Kidney (tissue), 13 donors: ENCODE measurements at regions not wholly inside any gene's neighbourhood (a gene's known extent, or its start where the extent isn't known, plus 50 kb on each side); places are given as distances from the start of the nearest gene placed in this dataset.

Experiments used
- DNase-seq, 5 donors: peaks; one replicate each; pipeline ENCODE4 v3.0.0-alpha.2; 2013 to 2020
- FAIRE-seq: peaks from 2 replicates; lab custom pipeline; 2012; peaks lifted over from hg19 to GRCh38; lab: Jason Lieb, UNC
- H3K27ac ChIP-seq, 2 donors: one replicate each; pipeline ENCODE4 v1.7.0; 2013; ENCODE audit warnings: low read depth in 2 of 2, low read length in 2 of 2, inconsistent platforms in 1 of 2
- H3K27me3 ChIP-seq: one replicate; pipeline ENCODE4 v1.7.1; 2013; ENCODE audit warnings: low read length, inconsistent platforms; ENCODE audit not compliant: control insufficient read depth, insufficient read depth
- H3K36me3 ChIP-seq, 3 donors: one replicate each; pipeline versions ENCODE4 v1.7.0 to v1.7.1; 2013; ENCODE audit warnings: low read length in 3 of 3, control low read depth in 1 of 3, inconsistent platforms in 1 of 3; ENCODE audit not compliant: insufficient read depth in 3 of 3, control insufficient read depth in 2 of 3
- H3K4me1 ChIP-seq, 3 donors: one replicate each; pipeline versions ENCODE4 v1.7.0 to v1.7.1; 2013; ENCODE audit warnings: low read length in 3 of 3, inconsistent platforms in 1 of 3, low read depth in 1 of 3; ENCODE audit not compliant: control insufficient read depth in 2 of 3, insufficient read depth in 2 of 3
- H3K4me3 ChIP-seq, 3 donors: one replicate each; pipeline versions ENCODE4 v1.7.0 to v1.8.1; 2013; ENCODE audit warnings: low read length in 3 of 3, control low read depth in 1 of 3, inconsistent platforms in 1 of 3
- H3K9ac ChIP-seq, 3 donors: one replicate each; pipeline versions ENCODE4 v1.7.0 to v1.7.1; 2013; ENCODE audit warnings: low read length in 3 of 3, control low read depth in 1 of 3, inconsistent platforms in 1 of 3
- H3K9me3 ChIP-seq, 3 donors: one replicate each; pipeline versions ENCODE4 v1.7.0 to v1.7.1; 2013; ENCODE audit warnings: low read length in 3 of 3, control low read depth in 1 of 3, inconsistent platforms in 1 of 3; ENCODE audit not compliant: control insufficient read depth in 2 of 3, insufficient read depth in 1 of 3
- CTCF ChIP-seq: IDR thresholded peaks from 3 replicates; pipeline ENCODE4 v1.5.1; 2012; ENCODE audit warnings: mild to moderate bottlenecking, moderate library complexity, borderline replicate concordance; ENCODE audit not compliant: insufficient read depth; ENCODE audit errors: extremely low read depth
- intact Hi-C: fragments of 100-400 bp; cut with DNase I; formaldehyde crosslinking; loops from one replicate; pipeline ENCODE4 v1.11.1; 2022
- donor health status: control.
- donor health status: control.
- donor health status: control.
- donor health status: control.
- donor health status: control.
- donor health status: DM: yes; HTN: yes; CAD: no.
- donor health status: Normal renal cell carcinoma (clear cell type).

DNA sequence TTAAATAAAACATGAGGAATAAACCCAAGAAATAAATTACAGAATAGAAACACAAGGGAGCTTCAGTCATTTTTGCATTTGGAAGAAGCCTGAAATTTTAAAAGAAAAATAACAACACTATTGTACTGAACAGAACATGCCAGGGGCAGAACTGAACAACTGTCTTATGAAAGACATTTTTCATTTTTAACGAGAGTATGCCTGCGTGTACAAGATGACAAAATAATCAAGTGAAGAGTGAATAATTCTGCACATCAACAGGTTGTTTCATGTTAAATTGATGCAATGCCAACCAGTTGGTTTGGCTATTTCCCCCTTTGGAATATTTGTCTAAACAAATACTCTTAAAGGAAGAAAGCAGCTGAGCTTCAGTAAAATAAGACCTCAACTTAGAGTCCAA, 103.3 kb upstream of the BTG1 start:
- no peak for DNase-seq
- Histone ChIP-seq H3K36me3 (no peaks in the 10 kb centered on the region), H3K27ac (no peak overlapping the region), H3K4me3 (no peak overlapping the region), H3K9ac (no peak overlapping the region), H3K27me3 (no peaks in the 10 kb centered on the region), H3K4me1 (no peaks in the 10 kb centered on the region), H3K9me3 (no peaks in the 10 kb centered on the region)
- TF ChIP-seq CTCF = no peak
- intact Hi-C loops = no loop called here
- FAIRE-seq = no peak

DNA sequence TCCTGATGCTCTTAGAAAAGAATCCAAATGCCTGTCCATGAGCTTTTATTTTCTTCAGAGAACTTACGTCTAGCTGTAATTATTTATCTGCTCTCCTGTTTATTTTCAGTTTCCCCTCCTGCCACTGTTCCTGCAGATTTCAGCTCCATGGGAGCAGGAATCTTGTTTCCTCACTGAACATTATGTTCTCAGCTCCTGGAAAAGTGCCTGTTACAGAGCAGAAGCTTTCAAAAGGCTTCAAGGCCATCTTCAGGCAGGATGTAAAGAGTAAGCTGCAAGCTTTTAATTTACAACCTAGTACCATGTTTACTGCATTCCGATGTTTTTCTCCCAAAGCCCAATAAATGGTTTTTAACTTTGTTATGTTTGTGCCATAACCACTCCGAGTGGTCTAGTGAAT, 98.4 kb upstream of the BTG1 start:
- H3K27me3 ChIP-seq = no peaks in the 10 kb centered on the region
- peak overlapping the region in 1 of 3 donors; percentile 26 for H3K4me3 ChIP-seq
- no peaks in the 10 kb centered on the region for H3K36me3 ChIP-seq
- TF ChIP-seq CTCF = peak; percentile 26
- DNase-seq (peak in 1 of 5 donors; percentile 71), FAIRE-seq (peak; percentile 51)
- H3K4me1 ChIP-seq = no peaks in the 10 kb centered on the region
- peak overlapping the region in 1 of 2 donors; percentile 61 for H3K27ac ChIP-seq
- intact Hi-C loops = no loop called here
- H3K9me3 ChIP-seq = no peaks in the 10 kb centered on the region
- no peak overlapping the region for H3K9ac ChIP-seq

GRCh38 chr12:92242907-92243306, 97.3 kb upstream of the BTG1 start:
- intact Hi-C loops = no loop called here
- no peaks in the 10 kb centered on the region for H3K4me1 ChIP-seq
- H3K27ac ChIP-seq = no peak overlapping the region
- no peak overlapping the region for H3K4me3 ChIP-seq
- no peak overlapping the region for H3K9ac ChIP-seq
- FAIRE-seq = no peak
- H3K27me3 ChIP-seq = no peaks in the 10 kb centered on the region
- H3K36me3 ChIP-seq = no peaks in the 10 kb centered on the region
- H3K9me3 ChIP-seq = no peaks in the 10 kb centered on the region
- no peak for TF ChIP-seq CTCF
- no peak for DNase-seq
